HL-60 (cell line): ENCODE measurements at regions not wholly inside any gene's neighbourhood (a gene's known extent, or its start where the extent isn't known, plus 50 kb on each side); places are given as distances from the start of the nearest gene placed in this dataset.

ENCODE experiments used
- DNase-seq, 2 experiments: peaks; one replicate each; pipeline ENCODE4 v3.0.0-alpha.2; 2010 to 2020; ENCODE audit warnings: low read depth in 1 of 2, low spot score in 1 of 2
- H3K27ac ChIP-seq: fragments of 250-450 bp; sonication (Bioruptor Pico); replicated peaks from 2 replicates; pipeline ENCODE4 v1.5.1; 2020; ENCODE audit warnings: mild to moderate bottlenecking, moderate library complexity
- H3K27me3 ChIP-seq: fragments of 250-450 bp; sonication (Bioruptor Pico); 2 replicates; pipeline ENCODE4 v1.5.1; 2021; ENCODE audit warnings: mild to moderate bottlenecking, moderate library complexity; ENCODE audit not compliant: insufficient read depth, poor library complexity, severe bottlenecking
- H3K4me3 ChIP-seq: replicated peaks from 2 replicates; pipeline ENCODE4 v1.5.1; 2011; ENCODE audit warnings: mild to moderate bottlenecking, control low read depth, low read length; ENCODE audit not compliant: insufficient read depth
- CTCF ChIP-seq: IDR thresholded peaks from one replicate; pipeline ENCODE4 v1.5.1; 2011; ENCODE audit warnings: low read length, control low read depth, inconsistent platforms; ENCODE audit not compliant: insufficient read depth
- GABPA ChIP-seq: IDR thresholded peaks from 2 replicates; pipeline ENCODE4 v1.6.1; 2012; ENCODE audit warnings: low read depth
- POLR2AphosphoS5 ChIP-seq: IDR thresholded peaks from 2 replicates; pipeline ENCODE4 v1.6.1; 2012; ENCODE audit warnings: low read depth
- REST ChIP-seq: IDR thresholded peaks from 2 replicates; pipeline ENCODE4 v1.6.1; 2012; ENCODE audit warnings: low read depth; ENCODE audit not compliant: insufficient replicate concordance
- SPI1 ChIP-seq: IDR thresholded peaks from 2 replicates; pipeline ENCODE4 v1.6.1; 2012; ENCODE audit warnings: low read depth, mild to moderate bottlenecking, borderline replicate concordance

DNA sequence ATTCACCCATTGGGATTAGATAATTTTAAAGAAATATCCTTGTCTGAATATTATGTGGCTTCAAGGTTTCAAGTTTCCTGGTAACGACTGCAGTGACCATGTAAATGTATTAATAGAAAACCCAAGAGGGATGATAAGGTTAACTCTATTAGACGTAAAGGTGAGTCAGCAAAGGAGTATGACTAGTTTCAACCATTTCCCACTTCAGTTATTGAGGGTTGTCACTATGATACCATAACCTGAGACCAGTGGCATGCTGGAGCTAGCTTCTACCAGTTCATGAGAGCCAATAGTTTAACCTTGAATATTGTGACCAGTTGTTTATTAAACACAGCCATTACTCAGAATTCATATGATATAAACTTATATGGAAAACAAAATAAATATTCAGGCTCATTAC lies 270.1 kb downstream of the TMA16 start:
- H3K4me3 ChIP-seq, result no peak overlapping the region
- H3K27me3 ChIP-seq, result no peaks in the 10 kb centered on the region
- DNase-seq, result no peak
- H3K27ac ChIP-seq, result no peak overlapping the region
- TF ChIP-seq REST (no peak), CTCF (no peak), SPI1 (no peak), POLR2AphosphoS5 (no peak), GABPA (no peak)

GRCh38 chr4:163768014-163768413 lies 273.5 kb downstream of the TMA16 start:
- TF ChIP-seq SPI1, result no peak
- TF ChIP-seq POLR2AphosphoS5, result no peak
- TF ChIP-seq GABPA, result no peak
- no peak for TF ChIP-seq CTCF
- no peak for TF ChIP-seq REST
- H3K27me3 ChIP-seq, result no peaks in the 10 kb centered on the region
- DNase-seq, result no peak
- H3K4me3 ChIP-seq, result no peak overlapping the region
- H3K27ac ChIP-seq, result no peak overlapping the region

DNA sequence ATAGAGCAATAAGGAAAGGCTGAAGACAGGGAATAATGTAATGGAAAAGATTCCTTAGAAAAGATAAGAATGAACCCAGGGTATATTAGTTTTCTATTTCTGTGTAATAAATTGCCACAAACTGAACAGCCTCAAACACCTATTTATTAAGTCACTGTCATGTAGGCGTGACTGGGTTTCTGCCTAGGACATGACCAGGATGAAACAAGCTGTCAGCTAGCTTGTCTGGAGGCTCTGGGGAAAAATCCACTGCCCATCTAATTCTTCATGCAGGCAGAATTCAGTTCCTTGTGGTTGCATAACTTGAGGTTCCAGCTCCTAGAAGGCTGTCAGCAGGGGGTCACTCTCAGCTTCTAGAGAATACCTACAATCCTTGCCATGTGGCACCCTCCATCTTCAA lies 277.7 kb downstream of the TMA16 start:
- Histone ChIP-seq H3K27me3 (no peaks in the 10 kb centered on the region), H3K27ac (no peak overlapping the region), H3K4me3 (no peak overlapping the region)
- no peak for TF ChIP-seq POLR2AphosphoS5
- no peak for TF ChIP-seq GABPA
- TF ChIP-seq CTCF, result no peak
- no peak for TF ChIP-seq REST
- no peak for TF ChIP-seq SPI1
- no peak for DNase-seq
